ENCODE measurements at regions not wholly inside any gene's neighbourhood (a gene's known extent, or its start where the extent isn't known, plus 50 kb on each side); places are given as distances from the start of the nearest gene placed in this dataset.

- DNase-seq (ENCODE audit: low spot score): no peak
- no peak for TF ChIP-seq CTCF (IDR thresholded peaks at IDR 0.05; ENCODE audit: extremely low read depth, missing control alignments)
These were observed 406.1 kb upstream of the PDE3A start for GRCh38 chr12:19962192-19962591.

- no peak for DNase-seq (ENCODE audit: low spot score)
- no peak for TF ChIP-seq CTCF (IDR thresholded peaks at IDR 0.05; ENCODE audit: extremely low read depth, missing control alignments)
These were observed 404.4 kb upstream of the PDE3A start for GRCh38 chr12:19963972-19964371.

- no peak for TF ChIP-seq CTCF (IDR thresholded peaks at IDR 0.05; ENCODE audit: extremely low read depth, missing control alignments)
- no peak for DNase-seq (ENCODE audit: low spot score)
These were observed 403.8 kb upstream of the PDE3A start for GRCh38 chr12:19964549-19964948.

GRCh38 chr12:19965196-19966038 is 402.9 kb upstream of the PDE3A start:
- no peak for DNase-seq (ENCODE audit: low spot score)
- TF ChIP-seq CTCF (IDR thresholded peaks at IDR 0.05; ENCODE audit: extremely low read depth, missing control alignments): no peak

- TF ChIP-seq CTCF (IDR thresholded peaks at IDR 0.05; ENCODE audit: extremely low read depth, missing control alignments): no peak
- no peak for DNase-seq (ENCODE audit: low spot score)
These were observed 401.3 kb upstream of the PDE3A start for GRCh38 chr12:19967001-19967400.

GRCh38 chr12:19967431-19967830 is 400.9 kb upstream of the PDE3A start:
- TF ChIP-seq CTCF (IDR thresholded peaks at IDR 0.05; ENCODE audit: extremely low read depth, missing control alignments): no peak
- no peak for DNase-seq (ENCODE audit: low spot score)

- no peak for DNase-seq (ENCODE audit: low spot score)
- no peak for TF ChIP-seq CTCF (IDR thresholded peaks at IDR 0.05; ENCODE audit: extremely low read depth, missing control alignments)
These were observed 398.2 kb upstream of the PDE3A start for GRCh38 chr12:19970116-19970515.
